ENCODE measurements at regions not wholly inside any gene's neighbourhood (a gene's known extent, or its start where the extent isn't known, plus 50 kb on each side); places are given as distances from the start of the nearest gene placed in this dataset.

DNA sequence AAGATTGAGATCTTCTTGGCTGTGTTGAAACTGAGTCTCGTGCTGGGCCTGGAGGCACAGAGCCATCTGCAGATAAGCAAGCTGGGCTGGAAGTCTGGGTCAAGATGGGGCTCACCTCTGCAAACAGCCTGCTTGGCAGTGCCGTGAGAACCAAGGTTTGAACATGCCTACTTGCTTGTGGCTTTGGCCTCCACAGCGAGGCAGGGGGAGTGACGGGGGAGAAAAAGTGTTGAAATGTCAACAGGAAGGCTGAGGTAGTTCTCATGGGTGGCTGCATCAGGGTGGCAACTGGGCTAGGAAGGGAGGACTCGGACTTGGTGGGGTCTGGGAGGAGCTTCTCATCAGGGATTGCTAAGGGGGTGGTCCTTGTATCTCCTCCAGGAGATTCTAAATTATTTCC lies 99.7 kb downstream of the THNSL2 start:
- Mint-ChIP-seq H3K9me3 (peaks cover 17% of the 10 kb centered on the region), H3K36me3 (ENCODE audit: low read depth) (no peaks in the 10 kb centered on the region), H3K27ac (no peak overlapping the region), H3K4me1 (no peaks in the 10 kb centered on the region), H3K4me3 (no peak overlapping the region), H3K27me3 (ENCODE audit: insufficient read depth) (peaks cover 86% of the 10 kb centered on the region)
- Histone ChIP-seq H3K27ac (ENCODE audit: low read depth, low read length) (no peak overlapping the region), H3K36me3 (ENCODE audit: control insufficient read depth, insufficient read depth, low read length) (no peaks in the 10 kb centered on the region), H3K4me3 (ENCODE audit: low read length) (no peak overlapping the region), H3K4me1 (ENCODE audit: control insufficient read depth, insufficient read depth, low read length) (no peaks in the 10 kb centered on the region), H3K9ac (ENCODE audit: extremely low read depth, low read length, poor library complexity, severe bottlenecking) (no peak overlapping the region), H3K27me3 (ENCODE audit: control insufficient read depth, insufficient read depth, low read length, poor library complexity, severe bottlenecking) (peaks cover 50% of the 10 kb centered on the region), H3K9me3 (ENCODE audit: control insufficient read depth, low read length) (peaks cover 15% of the 10 kb centered on the region)
- 82 to 95% methylated on average over 2 to 5 of the region's 5 CpGs for WGBS, 2 experiments (ENCODE audit: insufficient coverage in 1 of 2, insufficient read length in 1 of 2)
- no peak for DNase-seq
- TF ChIP-seq, protein P1, sequence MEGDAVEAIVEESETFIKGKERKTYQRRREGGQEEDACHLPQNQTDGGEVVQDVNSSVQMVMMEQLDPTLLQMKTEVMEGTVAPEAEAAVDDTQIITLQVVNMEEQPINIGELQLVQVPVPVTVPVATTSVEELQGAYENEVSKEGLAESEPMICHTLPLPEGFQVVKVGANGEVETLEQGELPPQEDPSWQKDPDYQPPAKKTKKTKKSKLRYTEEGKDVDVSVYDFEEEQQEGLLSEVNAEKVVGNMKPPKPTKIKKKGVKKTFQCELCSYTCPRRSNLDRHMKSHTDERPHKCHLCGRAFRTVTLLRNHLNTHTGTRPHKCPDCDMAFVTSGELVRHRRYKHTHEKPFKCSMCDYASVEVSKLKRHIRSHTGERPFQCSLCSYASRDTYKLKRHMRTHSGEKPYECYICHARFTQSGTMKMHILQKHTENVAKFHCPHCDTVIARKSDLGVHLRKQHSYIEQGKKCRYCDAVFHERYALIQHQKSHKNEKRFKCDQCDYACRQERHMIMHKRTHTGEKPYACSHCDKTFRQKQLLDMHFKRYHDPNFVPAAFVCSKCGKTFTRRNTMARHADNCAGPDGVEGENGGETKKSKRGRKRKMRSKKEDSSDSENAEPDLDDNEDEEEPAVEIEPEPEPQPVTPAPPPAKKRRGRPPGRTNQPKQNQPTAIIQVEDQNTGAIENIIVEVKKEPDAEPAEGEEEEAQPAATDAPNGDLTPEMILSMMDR (conservative IDR thresholded peaks at IDR 0.05) = no peak

DNA sequence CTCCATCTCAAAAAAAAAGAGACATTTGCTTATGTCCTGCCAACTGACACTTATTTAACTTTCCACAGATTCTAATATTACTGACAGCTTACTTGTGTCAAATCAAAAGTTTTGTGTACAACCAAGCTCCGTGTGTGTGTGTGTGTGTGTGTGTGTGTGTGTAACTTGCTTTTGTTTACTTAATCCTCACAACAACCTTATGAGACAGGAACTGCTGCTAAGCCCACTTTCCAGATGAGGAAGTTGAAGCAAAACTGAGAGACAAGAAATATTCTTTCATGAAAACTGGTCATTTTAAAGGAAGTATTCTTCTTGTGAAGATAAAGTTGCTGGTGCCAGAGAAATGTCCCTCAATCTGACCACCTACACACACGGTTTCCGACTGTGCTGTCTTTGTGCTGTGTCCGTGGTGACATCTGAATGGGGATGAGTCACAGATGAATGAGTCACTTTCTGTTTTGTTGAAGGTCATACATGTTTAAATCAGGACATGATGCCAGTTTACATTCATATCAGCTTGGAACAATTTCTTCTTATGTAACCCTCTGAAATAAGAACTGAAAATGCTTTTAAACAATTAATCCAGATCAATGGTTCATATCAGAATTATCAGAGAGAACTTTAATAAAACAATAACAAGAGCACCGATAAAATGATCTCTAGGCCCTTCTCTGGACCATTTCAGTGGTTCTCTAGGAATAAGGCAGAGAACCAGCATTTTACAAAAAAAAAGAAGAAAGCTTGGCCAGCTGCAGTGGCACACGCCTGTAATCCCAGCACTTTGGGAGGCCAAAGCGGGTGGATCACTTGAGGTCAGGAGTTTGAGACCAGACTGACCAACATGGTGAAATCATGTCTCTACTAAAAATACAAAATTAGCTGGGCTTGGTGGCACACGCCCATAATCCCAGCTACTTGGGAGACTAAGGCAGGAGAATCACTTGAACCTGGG lies 95.5 kb downstream of the THNSL2 start:
- Mint-ChIP-seq H3K27me3 (ENCODE audit: insufficient read depth) (peaks cover 85% of the 10 kb centered on the region), H3K9me3 (peaks cover 17% of the 10 kb centered on the region), H3K4me1 (peaks cover 5% of the 10 kb centered on the region), H3K4me3 (no peak overlapping the region), H3K27ac (no peak overlapping the region), H3K36me3 (ENCODE audit: low read depth) (no peaks in the 10 kb centered on the region)
- Histone ChIP-seq H3K27me3 (ENCODE audit: control insufficient read depth, insufficient read depth, low read length, poor library complexity, severe bottlenecking) (peaks cover 58% of the 10 kb centered on the region), H3K9ac (ENCODE audit: extremely low read depth, low read length, poor library complexity, severe bottlenecking) (no peak overlapping the region), H3K4me3 (ENCODE audit: low read length) (no peak overlapping the region), H3K27ac (ENCODE audit: low read depth, low read length) (no peak overlapping the region), H3K4me1 (ENCODE audit: control insufficient read depth, insufficient read depth, low read length) (no peaks in the 10 kb centered on the region), H3K9me3 (ENCODE audit: control insufficient read depth, low read length) (peaks cover 15% of the 10 kb centered on the region), H3K36me3 (ENCODE audit: control insufficient read depth, insufficient read depth, low read length) (no peaks in the 10 kb centered on the region)
- no peak for DNase-seq
- TF ChIP-seq, protein P1 (conservative IDR thresholded peaks at IDR 0.05) = no peak
- 83% methylated on average over 7 of the region's 8 CpGs for WGBS, 2 experiments (ENCODE audit: insufficient coverage in 1 of 2, insufficient read length in 1 of 2)

DNA sequence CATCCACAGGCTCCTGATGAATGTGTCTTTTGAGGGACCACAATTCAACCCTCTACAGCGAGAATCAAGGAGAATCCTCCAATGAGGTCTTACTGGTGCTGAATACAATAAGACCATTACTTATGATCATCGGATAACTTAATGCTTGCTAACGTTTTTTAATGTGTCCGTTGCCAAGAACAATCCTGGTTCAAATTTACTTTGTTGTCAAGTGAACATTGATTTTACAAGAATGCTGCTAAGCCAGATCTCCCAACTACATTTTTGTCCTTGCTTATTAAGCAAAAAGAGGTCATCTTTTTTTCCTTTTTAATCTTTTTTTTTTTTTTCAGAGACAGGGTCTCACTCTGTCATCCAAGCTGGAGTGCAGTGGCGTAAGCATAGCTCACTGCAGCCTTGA lies 93.7 kb downstream of the THNSL2 start:
- Mint-ChIP-seq H3K36me3 (ENCODE audit: low read depth) (no peaks in the 10 kb centered on the region), H3K27me3 (ENCODE audit: insufficient read depth) (peaks cover 86% of the 10 kb centered on the region), H3K27ac (no peak overlapping the region), H3K9me3 (peaks cover 4% of the 10 kb centered on the region), H3K4me1 (peaks cover 5% of the 10 kb centered on the region), H3K4me3 (no peak overlapping the region)
- Histone ChIP-seq H3K36me3 (ENCODE audit: control insufficient read depth, insufficient read depth, low read length) (no peaks in the 10 kb centered on the region), H3K27ac (ENCODE audit: low read depth, low read length) (no peak overlapping the region), H3K4me1 (ENCODE audit: control insufficient read depth, insufficient read depth, low read length) (no peaks in the 10 kb centered on the region), H3K27me3 (ENCODE audit: control insufficient read depth, insufficient read depth, low read length, poor library complexity, severe bottlenecking) (peaks cover 69% of the 10 kb centered on the region), H3K4me3 (ENCODE audit: low read length) (no peak overlapping the region), H3K9ac (ENCODE audit: extremely low read depth, low read length, poor library complexity, severe bottlenecking) (no peak overlapping the region), H3K9me3 (ENCODE audit: control insufficient read depth, low read length) (peaks cover 2% of the 10 kb centered on the region)
- 91 to 94% methylated on average over 5 of the region's 5 CpGs for WGBS, 2 experiments (ENCODE audit: insufficient coverage in 1 of 2, insufficient read length in 1 of 2)
- TF ChIP-seq, protein P1 (conservative IDR thresholded peaks at IDR 0.05) = no peak
- no peak for DNase-seq

Data from endodermal cell (in vitro differentiated cells).